ENCODE measurements at regions not wholly inside any gene's neighbourhood (a gene's known extent, or its start where the extent isn't known, plus 50 kb on each side); places are given as distances from the start of the nearest gene placed in this dataset.

GRCh38 chr3:137906985-137907649 lies 102.8 kb upstream of the CLDN18 start:
- H3K9me1 ChIP-seq (ENCODE audit: control insufficient read depth, insufficient read depth, low read length) = no peaks in the 10 kb centered on the region
- no peak overlapping the region for H3K4me2 ChIP-seq (ENCODE audit: insufficient read depth, low read length)
- H2AFZ ChIP-seq (ENCODE audit: low read depth, low read length) = no peak overlapping the region
- ChIA-PET CTCF (ENCODE audit: low intra/inter-chr PET ratio) (no interaction called here), POLR2A (no interaction called here)
- H4K20me1 ChIP-seq (replicated peaks; ENCODE audit: control insufficient read depth, insufficient read depth, low read length) = no peaks in the 10 kb centered on the region
- FAIRE-seq (no peak), ATAC-seq (no peak), DNase-seq (ENCODE audit: extremely low read depth in 1 of 4, low spot score in 3 of 4) (no peak)
- no peak overlapping the region for H3K9ac ChIP-seq (ENCODE audit: insufficient read depth in 1 of 2, low read depth in 2 of 2, low read length in 2 of 2)
- no peaks in the 10 kb centered on the region for H3K36me3 ChIP-seq (ENCODE audit: control insufficient read depth, insufficient read depth, low read length)
- H3K4me1 ChIP-seq (replicated peaks in 1 of 2; ENCODE audit: control insufficient read depth in 2 of 2, insufficient read depth in 2 of 2, low read length in 2 of 2) = no peaks in the 10 kb centered on the region
- BruUV-seq (replicated peaks) = no TSS peak
- 4% methylated on average over 6 of the region's 10 CpGs for WGBS (ENCODE audit: insufficient coverage, low coverage, missing lambda C conversion rate)
- no peak overlapping the region for H3K4me3 ChIP-seq
- H3K79me2 ChIP-seq (ENCODE audit: control insufficient read depth, insufficient read depth, low read length) = no peaks in the 10 kb centered on the region
- in situ Hi-C loops (cut with MboI) = no loop called here
- no peak overlapping the region for H3K27ac ChIP-seq (ENCODE audit: extremely low read depth, low read depth, low read length)
- intact Hi-C loops (cut with micrococcal nuclease) = no loop called here
- H3K9me3 ChIP-seq (replicated peaks; ENCODE audit: control insufficient read depth, insufficient read depth, low read depth, low read length) = no peaks in the 10 kb centered on the region
- no peaks in the 10 kb centered on the region for H3K27me3 ChIP-seq (ENCODE audit: control insufficient read depth in 2 of 2, insufficient read depth in 2 of 2, low read length in 2 of 2)
- TF ChIP-seq PHB2 (IDR thresholded peaks at IDR 0.05; ENCODE audit: low read depth) (no peak), ZNF146 (CRISPR knock-in tag; IDR thresholded peaks at IDR 0.05; ENCODE audit: unreplicated experiment) (no peak), ZBTB33 (CRISPR knock-in tag; IDR thresholded peaks at IDR 0.05) (no peak), NR2C1 (IDR thresholded peaks at IDR 0.05) (no peak), NR2C1 (tag; IDR thresholded peaks at IDR 0.05) (no peak), CHCHD3 (CRISPR knock-in tag; IDR thresholded peaks at IDR 0.05) (no peak), MLLT1 (IDR thresholded peaks at IDR 0.05) (no peak), USF1 (CRISPR knock-in tag; IDR thresholded peaks at IDR 0.05) (no peak), E2F4 (CRISPR knock-in tag; IDR thresholded peaks at IDR 0.05; ENCODE audit: low read depth) (no peak), SREBF1 (IDR thresholded peaks at IDR 0.05; ENCODE audit: borderline replicate concordance, low read depth, low read length) (no peak), XRCC4 (IDR thresholded peaks at IDR 0.05; ENCODE audit: extremely low read depth, insufficient read depth, insufficient read length) (no peak), ZNF561 (CRISPR knock-in tag; conservative IDR thresholded peaks at IDR 0.05) (no peak), MBD1 (CRISPR knock-in tag; IDR thresholded peaks at IDR 0.05) (no peak), KDM2B (CRISPR knock-in tag; IDR thresholded peaks at IDR 0.05) (no peak), ZNF77 (CRISPR knock-in tag; IDR thresholded peaks at IDR 0.05) (no peak)
